GM19395 (cell line): ENCODE measurements at regions not wholly inside any gene's neighbourhood (a gene's known extent, or its start where the extent isn't known, plus 50 kb on each side); places are given as distances from the start of the nearest gene placed in this dataset.
"Not testable (repeated sequence)": the region's sequence is repeated elsewhere in the genome, so short reads cannot be mapped to it uniquely, and the experiment has no call there.

Source experiments
- ATAC-seq: cut with Tn5 transposase; IDR thresholded peaks from one replicate; pipeline ENCODE4 v1.9.1; 2021; ENCODE audit warnings: mild to moderate bottlenecking, moderate library complexity; ENCODE audit not compliant: unreplicated experiment

DNA sequence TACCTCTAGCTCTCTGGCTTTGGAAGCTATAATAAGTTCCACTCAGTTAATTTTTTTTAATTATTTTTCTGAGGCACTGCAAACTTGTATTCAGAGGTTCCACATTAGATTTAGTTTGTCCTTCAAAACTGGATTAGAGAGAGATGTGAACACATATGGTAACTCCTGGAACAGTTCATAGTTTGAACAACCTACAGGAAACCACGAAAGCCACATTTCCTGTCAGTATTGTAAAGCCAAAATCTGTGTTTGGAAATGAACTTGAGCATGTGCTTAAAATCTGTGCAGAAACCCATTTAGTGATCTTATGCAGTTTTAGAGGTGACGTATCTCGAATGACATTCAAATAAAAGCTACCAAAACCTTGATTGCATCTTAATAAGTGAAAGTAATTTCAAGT, 1952.0 kb downstream of the OLFM4 start:
- ATAC-seq, result no peak

DNA sequence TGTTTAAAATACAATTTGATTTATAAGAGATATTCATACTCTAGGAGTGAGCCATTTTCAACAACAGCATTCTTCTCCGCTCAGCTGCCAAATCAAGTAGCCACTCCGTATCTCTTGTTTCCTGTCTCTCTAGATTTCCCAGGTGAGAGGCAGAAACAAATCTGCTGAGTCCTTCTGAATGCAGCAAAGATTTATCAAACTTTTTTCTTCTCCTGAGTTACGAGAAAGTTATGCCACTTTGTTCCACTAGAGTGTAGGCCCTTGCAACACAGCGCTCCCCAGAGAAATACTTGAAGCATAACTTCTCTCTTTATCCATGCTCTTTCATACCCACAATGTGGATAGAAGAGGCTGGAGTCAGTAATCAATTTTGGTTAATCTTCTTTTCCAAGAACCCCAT, 1960.8 kb downstream of the OLFM4 start:
- no peak for ATAC-seq

DNA sequence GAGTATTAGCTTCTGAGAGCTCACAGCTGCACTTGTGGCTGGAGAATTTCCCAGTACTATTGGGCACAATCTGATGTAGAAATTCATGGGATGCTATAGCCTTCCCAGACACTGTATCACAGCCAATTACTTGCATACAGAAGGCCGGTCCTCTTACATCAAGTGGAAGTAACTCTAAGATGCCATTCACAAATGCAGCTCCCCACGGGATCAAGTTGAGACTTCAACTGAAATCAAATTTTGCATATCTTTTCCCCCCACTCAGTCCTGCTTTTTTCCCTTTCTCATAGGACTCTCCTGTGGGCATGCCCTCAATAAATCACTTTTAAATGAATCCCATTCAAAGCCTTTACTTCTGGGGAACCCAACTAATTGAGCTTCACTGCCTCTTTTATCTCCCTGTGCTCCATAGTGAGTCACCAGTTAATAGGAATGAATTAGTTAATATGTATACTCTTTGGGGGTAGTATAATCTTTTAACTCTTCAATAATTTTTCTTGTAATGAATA, 1970.8 kb downstream of the OLFM4 start:
- no peak for ATAC-seq

DNA sequence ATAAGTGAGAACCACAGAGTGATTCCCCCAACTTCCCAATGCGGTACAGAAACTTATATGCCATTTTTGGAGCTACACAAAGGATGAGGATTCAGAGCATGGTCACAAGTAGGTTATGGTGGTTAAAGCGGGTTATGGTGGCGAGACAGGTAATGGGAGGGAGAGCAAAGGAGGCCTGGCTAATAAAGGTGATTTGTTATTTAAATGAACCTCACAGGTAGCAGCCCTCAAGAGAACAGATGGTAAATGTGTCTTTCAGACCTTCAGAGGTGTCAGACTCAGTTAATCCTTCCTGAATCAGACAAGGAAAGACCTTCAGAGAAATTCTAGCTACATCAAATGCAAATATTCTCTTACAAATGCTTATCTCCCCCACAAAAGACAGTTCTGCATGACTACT, 1971.4 kb downstream of the OLFM4 start:
- ATAC-seq, result no peak

DNA sequence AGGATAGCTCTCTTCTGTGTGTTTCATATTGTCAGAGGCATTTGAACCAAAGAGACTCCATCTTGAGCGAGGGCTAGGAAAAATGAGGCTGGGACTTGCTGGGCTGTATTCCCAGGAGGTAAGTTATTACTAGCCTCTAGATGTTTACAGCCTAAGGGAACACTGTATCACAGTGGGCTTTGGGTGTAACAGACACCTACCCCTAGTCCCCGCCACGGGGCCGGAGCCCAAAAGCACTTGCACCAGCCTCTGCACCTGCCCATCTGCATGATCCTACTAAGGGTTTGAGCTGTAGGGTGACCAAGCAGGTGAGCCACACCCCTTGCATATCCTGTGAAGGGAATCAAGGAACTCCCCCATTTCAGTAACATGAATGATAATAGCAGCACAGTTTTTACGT, 1972.2 kb downstream of the OLFM4 start:
- no peak for ATAC-seq

GRCh38 chr13:55001881-55002280, 1973.3 kb downstream of the OLFM4 start:
- no peak for ATAC-seq

- no peak for ATAC-seq
Observed at GRCh38 chr13:55007681-55008080, 1979.1 kb downstream of the OLFM4 start.

- no peak for ATAC-seq
Observed at GRCh38 chr13:55013051-55013450, 1984.4 kb downstream of the OLFM4 start.

DNA sequence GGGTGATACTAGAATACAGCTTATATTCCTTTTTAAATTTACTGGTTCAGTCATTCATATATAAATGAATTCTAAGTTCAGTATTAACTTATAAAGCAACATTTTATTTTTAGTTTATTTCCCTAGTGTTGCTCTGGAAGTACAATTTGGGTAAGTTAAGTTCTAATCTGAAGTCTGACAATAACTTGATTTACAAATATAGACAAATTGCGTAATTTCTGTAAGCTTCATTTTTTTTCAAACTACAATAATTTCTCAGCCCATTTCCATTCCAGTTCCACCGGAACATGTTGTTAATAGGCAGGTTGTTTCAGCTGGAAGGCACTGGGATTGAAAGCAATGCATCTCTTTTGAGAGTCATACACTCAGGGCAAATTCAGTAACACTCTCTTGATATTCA, 2000.7 kb downstream of the OLFM4 start:
- ATAC-seq, result no peak

GRCh38 chr13:55038230-55038629, 2009.6 kb downstream of the OLFM4 start:
- no peak for ATAC-seq

DNA sequence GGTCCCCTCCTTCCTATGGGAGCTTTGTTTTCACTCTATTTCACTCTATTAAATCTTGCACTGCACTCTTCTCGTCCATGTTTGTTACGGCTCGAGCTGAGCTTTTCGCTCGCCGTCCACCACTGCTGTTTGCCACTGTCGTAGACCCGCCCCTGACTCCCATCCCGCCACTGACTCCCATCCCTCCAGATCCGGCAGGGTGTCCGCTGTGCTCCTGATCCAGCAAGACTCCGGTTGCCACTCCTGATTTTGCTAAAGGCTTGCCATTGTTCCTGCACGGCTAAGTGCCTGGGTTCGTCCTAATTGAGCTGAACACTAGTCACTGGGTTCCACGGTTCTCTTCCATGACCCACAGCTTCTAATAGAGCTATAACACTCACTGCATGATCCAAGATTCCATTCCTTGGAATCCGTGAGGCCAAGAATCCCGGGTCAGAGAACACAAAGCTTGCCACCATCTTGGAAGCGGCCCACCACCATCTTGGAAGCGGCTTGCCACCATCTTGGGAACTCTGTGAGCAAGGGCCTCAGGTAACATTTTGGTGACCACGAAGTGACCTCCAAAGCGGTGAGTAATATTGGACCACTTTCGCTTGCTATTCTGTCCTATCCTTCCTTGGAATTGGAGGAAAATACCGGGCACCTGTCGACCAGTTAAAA, 2025.4 kb downstream of the OLFM4 start:
- not testable (repeated sequence) for ATAC-seq

DNA sequence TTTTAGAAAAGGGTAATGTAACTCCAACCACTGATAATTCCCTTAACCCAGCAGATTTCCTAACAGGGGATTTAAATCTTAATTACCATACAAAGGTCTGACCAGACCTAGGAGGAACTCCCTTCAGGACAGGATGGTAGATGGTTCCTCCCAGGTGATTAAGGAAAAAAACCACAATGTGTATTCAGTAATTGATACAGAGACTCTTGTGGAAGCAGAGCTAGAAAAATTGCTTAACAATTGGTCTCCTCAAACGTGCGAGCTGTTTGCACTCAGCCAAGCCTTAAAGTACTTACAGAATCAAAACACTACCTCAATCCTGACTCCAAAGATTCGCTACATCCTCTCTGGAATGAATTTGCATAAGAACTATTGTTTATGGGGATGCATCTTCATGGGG, 2027.1 kb downstream of the OLFM4 start:
- not testable (repeated sequence) for ATAC-seq

- ATAC-seq, result no peak
Observed at GRCh38 chr13:55062662-55063061, 2034.0 kb downstream of the OLFM4 start.

GRCh38 chr13:55067946-55068345, 2039.3 kb downstream of the OLFM4 start:
- no peak for ATAC-seq

DNA sequence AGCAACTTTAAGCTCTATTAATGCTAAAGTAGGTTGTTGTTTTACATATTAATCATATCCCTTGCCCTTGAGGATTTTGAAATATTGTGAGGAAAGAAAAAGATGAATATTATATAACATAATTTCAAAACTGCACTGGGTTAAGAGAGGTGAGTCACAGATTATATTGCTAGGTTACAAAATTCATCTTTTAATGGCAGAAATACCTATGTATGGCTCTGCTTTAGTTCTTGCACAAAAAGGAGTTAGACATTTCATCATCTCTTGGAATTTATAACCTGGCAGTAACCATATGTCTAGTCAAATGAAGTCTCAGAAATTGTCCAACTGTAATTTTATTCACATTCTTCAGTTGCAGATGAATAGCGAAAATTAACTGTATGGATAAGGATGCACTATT, 2041.1 kb downstream of the OLFM4 start:
- no peak for ATAC-seq

- no peak for ATAC-seq
Observed at GRCh38 chr13:55073000-55073399, 2044.4 kb downstream of the OLFM4 start.

GRCh38 chr13:55084630-55085029, 2056.0 kb downstream of the OLFM4 start:
- ATAC-seq, result no peak

DNA sequence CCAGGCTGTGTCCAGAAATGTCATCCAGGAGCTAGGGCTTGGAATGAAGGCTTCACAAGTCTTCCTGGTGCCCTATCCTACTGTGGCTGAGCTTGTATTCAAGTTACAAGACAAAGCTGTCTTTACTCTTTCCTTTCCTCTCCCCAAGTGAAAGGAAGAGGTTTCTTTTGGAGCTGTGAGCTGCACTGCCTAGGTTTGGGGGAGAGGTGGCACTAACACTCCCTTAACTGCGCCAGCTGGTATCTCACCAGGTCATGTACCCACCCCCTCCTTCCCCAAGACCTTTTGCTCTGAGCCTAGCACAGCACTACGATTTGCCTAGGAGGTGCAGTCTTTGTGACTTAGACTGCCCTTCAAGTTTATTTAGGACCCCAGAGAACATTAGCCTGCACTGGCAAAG, 2053.6 kb upstream of the PRR20A start:
- ATAC-seq, result no peak

- no peak for ATAC-seq
Observed at GRCh38 chr13:55090612-55091011, 2050.1 kb upstream of the PRR20A start.

- ATAC-seq, result no peak
Observed at GRCh38 chr13:55091172-55091571, 2049.5 kb upstream of the PRR20A start.

DNA sequence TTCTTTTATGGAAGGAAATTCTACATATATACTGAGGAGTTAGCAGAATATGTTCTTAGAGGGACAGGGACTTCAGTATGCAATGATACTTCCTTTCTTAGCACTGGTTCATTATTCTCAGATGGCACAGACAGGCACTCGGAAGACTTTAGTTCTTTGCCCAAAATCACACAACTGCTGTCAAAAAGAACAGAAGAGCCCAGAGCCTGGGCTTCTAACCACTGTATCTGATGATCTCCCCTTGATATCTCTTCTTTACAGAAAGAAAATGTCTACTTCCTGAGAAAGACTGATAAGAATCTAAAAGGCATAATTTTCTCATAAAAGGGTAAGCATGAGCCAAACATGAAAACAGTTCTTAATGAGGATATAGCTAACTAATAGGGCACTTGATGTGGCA, 2034.2 kb upstream of the PRR20A start:
- ATAC-seq, result no peak

DNA sequence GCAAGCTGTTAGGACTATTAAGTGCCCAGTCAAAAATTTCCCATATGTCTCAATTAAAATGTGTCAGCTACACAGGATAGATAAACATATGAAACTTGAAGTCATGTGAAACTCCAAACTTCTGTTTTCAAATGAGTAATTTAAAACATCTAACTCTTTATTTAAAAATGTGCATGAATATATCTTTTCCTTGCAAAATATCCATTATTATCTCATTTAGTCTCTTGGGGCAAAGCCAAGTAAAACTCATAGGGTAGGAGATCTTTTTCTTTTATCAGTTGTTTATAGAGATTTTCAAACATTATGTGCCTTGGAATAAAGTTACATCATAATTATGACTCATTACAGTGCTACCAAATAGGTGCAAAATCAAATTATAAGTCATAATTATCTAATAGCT, 2020.1 kb upstream of the PRR20A start:
- ATAC-seq, result no peak

DNA sequence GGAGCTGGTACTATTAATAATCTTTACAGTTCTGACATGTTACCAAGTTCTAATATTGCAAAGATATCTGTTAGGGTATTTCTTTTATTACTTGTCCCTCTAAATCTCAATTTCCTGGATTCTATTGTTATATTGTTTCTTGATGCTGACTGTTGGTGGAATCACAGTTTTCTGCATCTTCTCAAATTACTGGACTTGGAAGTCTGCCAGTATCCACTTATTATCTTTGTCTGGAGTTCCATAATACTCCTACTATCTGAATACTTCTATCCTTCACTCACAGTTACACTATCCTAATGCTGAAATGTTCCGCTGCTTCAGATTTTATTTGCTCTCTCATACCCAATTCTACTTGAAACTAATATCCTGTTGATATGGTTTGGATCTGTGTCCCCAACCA, 1985.7 kb upstream of the PRR20A start:
- ATAC-seq, result no peak
